ENCODE measurements at regions not wholly inside any gene's neighbourhood (a gene's known extent, or its start where the extent isn't known, plus 50 kb on each side); places are given as distances from the start of the nearest gene placed in this dataset.
"Not testable (repeated sequence)": the region's sequence is repeated elsewhere in the genome, so short reads cannot be mapped to it uniquely, and the experiment has no call there.

DNA sequence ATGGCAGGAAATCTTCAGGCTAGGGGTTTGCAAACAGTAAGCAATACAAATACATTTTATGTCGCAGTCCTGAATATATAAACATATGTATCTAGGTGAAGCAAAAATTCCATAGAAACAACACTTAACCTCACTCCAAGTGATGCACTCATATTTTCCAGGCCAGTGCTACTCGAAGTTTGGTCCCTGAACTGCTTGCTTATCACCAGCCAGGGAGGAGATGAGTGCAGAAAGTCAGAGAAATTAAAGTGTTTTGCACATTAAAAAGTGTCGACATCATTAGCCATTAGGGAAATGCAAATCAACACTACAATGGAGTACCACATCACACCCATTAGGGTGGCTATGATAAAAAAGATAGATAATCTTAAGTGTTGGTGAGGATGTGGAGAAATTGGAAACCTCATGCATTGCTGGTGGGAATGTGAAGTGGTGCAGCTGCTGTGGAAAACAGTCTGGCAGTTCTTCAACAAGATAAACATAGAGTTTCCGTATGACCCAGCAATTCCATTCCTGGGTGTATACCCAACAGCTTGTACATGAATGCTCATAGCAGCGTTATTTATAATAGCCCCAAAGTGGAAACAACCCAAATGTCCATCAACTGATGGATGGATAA is 70.5 kb upstream of the CSF1 start:
- no peak for DNase-seq
- Histone ChIP-seq H3K4me3 (no peak overlapping the region), H3K9me3 (no peaks in the 10 kb centered on the region), H3K27ac (no peak overlapping the region), H3K36me3 (no peaks in the 10 kb centered on the region), H3K27me3 (no peaks in the 10 kb centered on the region), H3K9ac (ENCODE audit: low read depth in 2 of 2, low read length in 2 of 2) (no peak overlapping the region), H3K4me1 (no peaks in the 10 kb centered on the region)
- intact Hi-C loops (cut with DNase I): no loop called here
- TF ChIP-seq, protein P1, sequence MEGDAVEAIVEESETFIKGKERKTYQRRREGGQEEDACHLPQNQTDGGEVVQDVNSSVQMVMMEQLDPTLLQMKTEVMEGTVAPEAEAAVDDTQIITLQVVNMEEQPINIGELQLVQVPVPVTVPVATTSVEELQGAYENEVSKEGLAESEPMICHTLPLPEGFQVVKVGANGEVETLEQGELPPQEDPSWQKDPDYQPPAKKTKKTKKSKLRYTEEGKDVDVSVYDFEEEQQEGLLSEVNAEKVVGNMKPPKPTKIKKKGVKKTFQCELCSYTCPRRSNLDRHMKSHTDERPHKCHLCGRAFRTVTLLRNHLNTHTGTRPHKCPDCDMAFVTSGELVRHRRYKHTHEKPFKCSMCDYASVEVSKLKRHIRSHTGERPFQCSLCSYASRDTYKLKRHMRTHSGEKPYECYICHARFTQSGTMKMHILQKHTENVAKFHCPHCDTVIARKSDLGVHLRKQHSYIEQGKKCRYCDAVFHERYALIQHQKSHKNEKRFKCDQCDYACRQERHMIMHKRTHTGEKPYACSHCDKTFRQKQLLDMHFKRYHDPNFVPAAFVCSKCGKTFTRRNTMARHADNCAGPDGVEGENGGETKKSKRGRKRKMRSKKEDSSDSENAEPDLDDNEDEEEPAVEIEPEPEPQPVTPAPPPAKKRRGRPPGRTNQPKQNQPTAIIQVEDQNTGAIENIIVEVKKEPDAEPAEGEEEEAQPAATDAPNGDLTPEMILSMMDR (IDR thresholded peaks at IDR 0.05): no peak

DNA sequence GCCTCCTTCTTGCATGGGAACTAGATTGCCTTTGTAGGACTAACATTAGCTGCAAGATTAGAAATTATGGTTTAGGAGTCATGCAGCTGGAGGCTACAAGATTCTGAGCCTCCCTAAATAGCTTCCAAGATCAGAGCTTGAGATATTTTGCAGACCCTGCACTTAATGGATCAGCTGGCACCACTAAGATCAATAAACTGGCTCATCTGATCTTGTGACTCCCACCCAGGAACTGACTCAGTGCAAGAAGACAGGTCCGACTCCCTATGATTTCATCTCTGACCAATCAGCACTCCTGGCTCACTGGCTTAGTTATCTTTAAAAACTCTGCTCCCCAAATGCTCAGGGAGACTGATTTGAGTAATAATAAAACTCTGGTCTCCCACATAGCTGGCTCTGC is 71.4 kb upstream of the CSF1 start:
- H3K27me3 ChIP-seq; H3K36me3 ChIP-seq; H3K9me3 ChIP-seq; intact Hi-C loops (cut with DNase I); H3K4me1 ChIP-seq; H3K4me3 ChIP-seq; H3K9ac ChIP-seq (ENCODE audit: low read depth in 2 of 2, low read length in 2 of 2); H3K27ac ChIP-seq; DNase-seq: not testable (repeated sequence)

DNA sequence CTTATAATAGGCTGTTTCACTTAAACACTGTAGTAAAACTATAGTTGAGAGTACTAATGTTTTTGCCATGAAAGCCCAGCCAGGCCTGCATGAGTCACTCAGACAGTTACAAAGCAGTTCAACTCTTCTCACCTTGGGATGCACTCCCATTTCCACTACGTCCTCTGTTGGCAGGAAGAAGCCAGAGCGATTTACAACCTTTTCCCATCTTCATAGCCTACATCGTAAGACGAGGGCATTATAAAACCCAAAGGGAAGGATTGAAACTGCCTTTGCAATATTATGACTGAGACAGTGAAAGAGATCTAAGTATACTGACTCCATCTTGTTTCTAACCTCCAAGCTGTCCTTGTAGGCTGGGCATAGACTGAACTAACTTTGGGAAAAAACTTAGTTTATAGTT is 71.8 kb upstream of the CSF1 start:
- TF ChIP-seq, protein P1 (IDR thresholded peaks at IDR 0.05): no peak
- H3K27ac ChIP-seq: no peak overlapping the region
- DNase-seq: no peak

DNA sequence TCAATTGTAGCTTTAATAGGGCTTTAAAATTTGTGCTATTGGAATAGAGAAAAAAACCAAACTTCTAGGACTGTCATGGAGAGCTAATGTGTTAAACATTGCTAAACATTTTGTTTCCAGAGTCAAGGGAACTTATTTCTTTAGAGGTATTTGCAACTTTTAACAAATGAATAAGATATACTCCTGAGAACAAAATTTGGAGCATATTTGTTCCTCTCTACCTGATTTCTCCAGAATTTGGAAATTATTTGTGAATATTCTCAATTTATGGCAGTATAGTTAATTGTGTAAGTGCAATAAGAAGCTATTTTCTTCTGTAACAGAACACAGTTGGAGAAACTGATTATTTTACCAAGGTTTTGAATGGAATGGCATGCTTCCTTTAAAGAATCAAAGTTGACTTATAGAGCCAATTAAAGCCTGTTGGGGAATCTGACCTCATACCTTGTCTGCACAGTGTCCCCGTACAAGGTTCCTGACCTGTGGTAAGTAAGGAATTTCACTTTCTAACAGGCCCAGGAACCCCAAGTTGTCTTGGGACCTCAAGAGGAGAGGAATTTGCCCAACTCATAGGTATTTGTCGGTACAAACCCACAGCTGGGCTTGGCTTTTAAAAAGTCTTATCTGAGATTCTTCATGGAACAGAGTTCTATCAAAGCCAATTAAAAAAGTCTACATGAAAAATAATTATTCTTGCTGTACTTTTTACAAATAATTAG is 72.6 kb upstream of the CSF1 start:
- TF ChIP-seq, protein P1 (IDR thresholded peaks at IDR 0.05): no peak
- Histone ChIP-seq H3K27ac (no peak overlapping the region), H3K27me3 (no peaks in the 10 kb centered on the region), H3K4me1 (no peaks in the 10 kb centered on the region), H3K4me3 (no peak overlapping the region), H3K9ac (ENCODE audit: low read depth in 2 of 2, low read length in 2 of 2) (no peak overlapping the region), H3K36me3 (no peaks in the 10 kb centered on the region), H3K9me3 (no peaks in the 10 kb centered on the region)
- intact Hi-C loops (cut with DNase I): no loop called here
- no peak for DNase-seq

More for the DNA sequence above, 71.8 kb upstream of the CSF1 start:
- no peaks in the 10 kb centered on the region for H3K4me1 ChIP-seq
- no peak overlapping the region for H3K4me3 ChIP-seq
- intact Hi-C loops (cut with DNase I): no loop called here
- no peaks in the 10 kb centered on the region for H3K9me3 ChIP-seq
- no peak overlapping the region for H3K9ac ChIP-seq (ENCODE audit: low read depth in 2 of 2, low read length in 2 of 2)
- H3K36me3 ChIP-seq: no peaks in the 10 kb centered on the region
- no peaks in the 10 kb centered on the region for H3K27me3 ChIP-seq

DNA sequence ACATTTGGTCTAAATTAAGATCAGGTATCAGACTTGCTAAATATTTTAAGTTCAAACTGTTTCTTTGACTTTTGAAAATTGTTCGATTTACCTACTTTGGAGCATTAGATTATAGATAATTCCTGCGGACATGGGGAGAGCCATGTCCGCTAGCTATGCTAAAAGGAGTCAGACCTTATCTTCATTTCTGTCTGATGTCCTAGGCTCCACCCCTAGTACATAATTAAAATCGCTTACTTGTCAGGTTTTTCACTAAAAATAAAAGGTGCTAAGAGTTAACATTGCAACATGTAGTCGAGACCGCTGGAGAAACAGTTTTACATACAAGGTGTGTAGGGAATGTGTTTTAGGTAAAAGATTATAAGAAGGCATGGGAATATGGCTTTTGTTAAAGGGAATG is 71.9 kb upstream of the EPS8L3 start:
- H3K9me3 ChIP-seq; H3K9ac ChIP-seq (ENCODE audit: low read depth in 2 of 2, low read length in 2 of 2); H3K4me3 ChIP-seq; H3K36me3 ChIP-seq; H3K27me3 ChIP-seq; H3K27ac ChIP-seq; intact Hi-C loops (cut with DNase I); DNase-seq; H3K4me1 ChIP-seq: not testable (repeated sequence)

DNA sequence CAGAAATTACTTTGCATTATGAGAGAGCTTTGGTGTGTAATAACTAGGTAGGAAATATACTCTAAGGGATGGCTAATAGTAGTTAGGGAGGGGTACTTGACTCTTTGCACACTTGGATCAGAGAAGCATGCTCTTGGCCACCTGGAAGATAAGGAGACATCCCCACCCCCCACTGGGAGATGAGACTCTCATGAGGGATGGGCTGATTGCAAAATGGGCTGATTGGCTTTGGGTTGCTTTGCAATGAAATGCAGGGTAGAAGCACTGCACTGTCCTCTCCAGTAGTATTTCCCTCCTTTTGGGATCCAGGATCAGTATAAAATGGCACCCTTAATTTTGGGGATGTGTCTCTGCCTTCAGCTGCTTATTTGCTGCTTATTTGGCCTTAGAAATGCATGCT is 71.2 kb upstream of the EPS8L3 start:
- Histone ChIP-seq H3K9ac (ENCODE audit: low read depth in 2 of 2, low read length in 2 of 2) (no peak overlapping the region), H3K4me1 (no peaks in the 10 kb centered on the region), H3K36me3 (no peaks in the 10 kb centered on the region), H3K27me3 (no peaks in the 10 kb centered on the region), H3K27ac (no peak overlapping the region), H3K9me3 (no peaks in the 10 kb centered on the region), H3K4me3 (no peak overlapping the region)
- intact Hi-C loops (cut with DNase I): no loop called here
- no peak for DNase-seq
- TF ChIP-seq, protein P1 (IDR thresholded peaks at IDR 0.05): no peak

Measured in colonic mucosa (tissue), 4 donors.